ENCODE measurements at regions not wholly inside any gene's neighbourhood (a gene's known extent, or its start where the extent isn't known, plus 50 kb on each side); places are given as distances from the start of the nearest gene placed in this dataset.

GRCh38 chr4:57550198-57550597, 440.0 kb upstream of the IGFBP7 start:
- Mint-ChIP-seq H3K27me3 (ENCODE audit: insufficient read depth, unreplicated experiment) (no peaks in the 10 kb centered on the region), H3K4me1 (ENCODE audit: low read depth, unreplicated experiment) (no peaks in the 10 kb centered on the region), H3K36me3 (ENCODE audit: insufficient read depth, unreplicated experiment) (no peaks in the 10 kb centered on the region), H3K4me3 (ENCODE audit: unreplicated experiment) (no peak overlapping the region), H3K27ac (ENCODE audit: unreplicated experiment) (no peak overlapping the region), H3K9me3 (ENCODE audit: unreplicated experiment) (no peaks in the 10 kb centered on the region)
- no TSS peak for BruUV-seq (replicated peaks)
- ChIA-PET CTCF (no interaction called here), POLR2A (no interaction called here)
- TF ChIP-seq CTCF (IDR thresholded peaks at IDR 0.05; ENCODE audit: insufficient read depth in 1 of 2, low read depth in 1 of 2, low read length in 1 of 2, severe bottlenecking in 1 of 2, unreplicated experiment in 1 of 2), result no peak
- Histone ChIP-seq H3K4me1 (no peaks in the 10 kb centered on the region), H3K9me3 (no peaks in the 10 kb centered on the region), H3K36me3 (ENCODE audit: control insufficient read depth, insufficient read depth, low read length) (no peaks in the 10 kb centered on the region), H3K4me3 (ENCODE audit: low read depth, low read length) (no peak overlapping the region), H3K27me3 (replicated peaks; ENCODE audit: control insufficient read depth, insufficient read depth, low read length) (no peaks in the 10 kb centered on the region)
- intact Hi-C loops (cut with micrococcal nuclease; ENCODE audit: unreplicated experiment), result loop anchor here (10.0 kb wide), 1 partner anchor 105 kb away; no protein-coding TSS in a partner anchor
- DNase-seq, result no peak

GRCh38 chr4:57548856-57549255, 438.7 kb upstream of the IGFBP7 start:
- H3K4me1 Mint-ChIP-seq (ENCODE audit: low read depth, unreplicated experiment), result no peaks in the 10 kb centered on the region
- no peak for TF ChIP-seq CTCF (IDR thresholded peaks at IDR 0.05; ENCODE audit: insufficient read depth in 1 of 2, low read depth in 1 of 2, low read length in 1 of 2, severe bottlenecking in 1 of 2, unreplicated experiment in 1 of 2)
- POLR2A ChIA-PET, result no interaction called here
- Histone ChIP-seq H3K27me3 (replicated peaks; ENCODE audit: control insufficient read depth, insufficient read depth, low read length) (no peaks in the 10 kb centered on the region), H3K9me3 (no peaks in the 10 kb centered on the region), H3K4me1 (no peaks in the 10 kb centered on the region), H3K36me3 (ENCODE audit: control insufficient read depth, insufficient read depth, low read length) (no peaks in the 10 kb centered on the region), H3K4me3 (ENCODE audit: low read depth, low read length) (no peak overlapping the region)
- intact Hi-C loops (cut with micrococcal nuclease; ENCODE audit: unreplicated experiment), result no loop called here
- CTCF ChIA-PET, result no interaction called here
- no peak overlapping the region for H3K27ac Mint-ChIP-seq (ENCODE audit: unreplicated experiment)
- no peak overlapping the region for H3K4me3 Mint-ChIP-seq (ENCODE audit: unreplicated experiment)
- H3K36me3 Mint-ChIP-seq (ENCODE audit: insufficient read depth, unreplicated experiment), result no peaks in the 10 kb centered on the region
- no TSS peak for BruUV-seq (replicated peaks)
- H3K9me3 Mint-ChIP-seq (ENCODE audit: unreplicated experiment), result no peaks in the 10 kb centered on the region
- DNase-seq, result no peak
- no peaks in the 10 kb centered on the region for H3K27me3 Mint-ChIP-seq (ENCODE audit: insufficient read depth, unreplicated experiment)

- Histone ChIP-seq H3K36me3 (ENCODE audit: control insufficient read depth, insufficient read depth, low read length) (no peaks in the 10 kb centered on the region), H3K4me1 (no peaks in the 10 kb centered on the region), H3K4me3 (ENCODE audit: low read depth, low read length) (no peak overlapping the region), H3K9me3 (no peaks in the 10 kb centered on the region), H3K27me3 (replicated peaks; ENCODE audit: control insufficient read depth, insufficient read depth, low read length) (no peaks in the 10 kb centered on the region)
- ChIA-PET POLR2A (no interaction called here), CTCF (no interaction called here)
- no peaks in the 10 kb centered on the region for H3K4me1 Mint-ChIP-seq (ENCODE audit: low read depth, unreplicated experiment)
- TF ChIP-seq CTCF (IDR thresholded peaks at IDR 0.05; ENCODE audit: insufficient read depth in 1 of 2, low read depth in 1 of 2, low read length in 1 of 2, severe bottlenecking in 1 of 2, unreplicated experiment in 1 of 2), result no peak
- no peak overlapping the region for H3K4me3 Mint-ChIP-seq (ENCODE audit: unreplicated experiment)
- BruUV-seq (replicated peaks), result no TSS peak
- intact Hi-C loops (cut with micrococcal nuclease; ENCODE audit: unreplicated experiment), result no loop called here
- H3K9me3 Mint-ChIP-seq (ENCODE audit: unreplicated experiment), result no peaks in the 10 kb centered on the region
- no peak for DNase-seq
- H3K27me3 Mint-ChIP-seq (ENCODE audit: insufficient read depth, unreplicated experiment), result no peaks in the 10 kb centered on the region
- H3K27ac Mint-ChIP-seq (ENCODE audit: unreplicated experiment), result no peak overlapping the region
- no peaks in the 10 kb centered on the region for H3K36me3 Mint-ChIP-seq (ENCODE audit: insufficient read depth, unreplicated experiment)
Observed at GRCh38 chr4:57544811-57545654, 434.8 kb upstream of the IGFBP7 start.

Data from Caco-2 (cell line).